SJSA1 (cell line): ENCODE measurements at regions not wholly inside any gene's neighbourhood (a gene's known extent, or its start where the extent isn't known, plus 50 kb on each side); places are given as distances from the start of the nearest gene placed in this dataset.

ENCODE experiments used
- DNase-seq, 2 experiments: peaks; one replicate each; pipeline ENCODE4 v3.0.0-alpha.2; 2015 to 2020; ENCODE audit warnings: low spot score in 2 of 2, low read depth in 1 of 2
- H3K27ac ChIP-seq: fragments of 250-450 bp; sonication (Bioruptor Pico); 2 replicates; pipeline ENCODE4 v1.5.1; 2020; ENCODE audit warnings: mild to moderate bottlenecking, moderate library complexity
- H3K27me3 ChIP-seq: fragments of 250-450 bp; sonication (Bioruptor Pico); replicated peaks from 2 replicates; pipeline ENCODE4 v1.5.1; 2020; ENCODE audit warnings: mild to moderate bottlenecking, moderate library complexity
- H3K36me3 ChIP-seq: fragments of 250-450 bp; sonication (Bioruptor Pico); 2 replicates; pipeline ENCODE4 v1.5.1; 2020; ENCODE audit warnings: mild to moderate bottlenecking
- H3K4me1 ChIP-seq: fragments of 250-450 bp; sonication (Bioruptor Pico); replicated peaks from 2 replicates; pipeline ENCODE4 v1.6.1; 2021; ENCODE audit warnings: mild to moderate bottlenecking
- H3K4me3 ChIP-seq: fragments of 250-450 bp; sonication (Bioruptor Pico); 2 replicates; pipeline ENCODE4 v1.5.1; 2020; ENCODE audit warnings: mild to moderate bottlenecking
- H3K9me3 ChIP-seq: fragments of 250-450 bp; sonication (Bioruptor Pico); replicated peaks from 2 replicates; pipeline ENCODE4 v1.5.1; 2020; ENCODE audit warnings: mild to moderate bottlenecking

GRCh38 chr9:126159430-126160060 is 167.1 kb upstream of the MVB12B start:
- no peak for DNase-seq
- no peaks in the 10 kb centered on the region; the same call in 1 of the 2 replicates for H3K27me3 ChIP-seq
- no peaks in the 10 kb centered on the region for H3K4me1 ChIP-seq
- no peak overlapping the region for H3K27ac ChIP-seq
- H3K36me3 ChIP-seq, result no peaks in the 10 kb centered on the region
- no peak overlapping the region for H3K4me3 ChIP-seq
- H3K9me3 ChIP-seq, result no peaks in the 10 kb centered on the region

DNA sequence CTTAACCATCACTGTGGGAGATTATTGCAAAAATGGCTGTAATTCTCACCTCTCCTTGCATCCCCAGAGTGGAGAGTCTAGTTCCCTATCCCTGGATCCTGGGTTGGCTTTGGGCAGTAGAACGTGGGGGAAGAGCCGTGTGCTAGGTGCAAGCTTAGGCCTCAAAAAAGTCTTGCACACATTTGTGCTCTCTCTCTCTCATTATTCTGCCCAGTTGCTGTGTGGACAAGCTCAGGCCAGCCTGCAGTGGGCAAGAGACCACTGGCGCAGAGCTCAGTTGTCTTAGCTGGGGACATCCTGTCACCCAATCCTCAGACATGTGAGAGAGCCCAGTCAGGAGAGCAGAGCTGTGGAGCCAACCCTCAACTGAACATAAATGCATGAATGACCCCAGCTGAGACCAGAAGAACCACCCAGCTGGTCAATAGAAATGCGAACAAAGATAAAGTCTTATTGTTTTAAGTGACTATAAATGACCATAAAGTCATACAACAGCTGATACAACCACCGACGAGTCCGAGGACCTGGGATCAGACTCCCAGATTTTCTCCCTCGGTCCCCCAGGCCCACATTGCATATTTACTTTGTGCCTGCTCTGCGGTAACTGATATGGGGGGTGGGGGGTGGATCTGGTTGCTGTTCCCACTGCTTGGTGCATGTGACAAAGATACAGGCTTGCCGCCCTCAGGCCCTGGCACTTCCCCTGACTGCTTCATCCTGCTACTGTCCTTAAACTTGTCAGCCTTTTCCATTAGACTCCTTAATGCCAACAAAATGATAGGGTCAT is 166.4 kb upstream of the MVB12B start:
- Histone ChIP-seq H3K36me3 (no peaks in the 10 kb centered on the region), H3K4me1 (no peaks in the 10 kb centered on the region), H3K27me3 (no peaks in the 10 kb centered on the region; the same call in 1 of the 2 replicates), H3K9me3 (no peaks in the 10 kb centered on the region), H3K4me3 (no peak overlapping the region), H3K27ac (no peak overlapping the region)
- DNase-seq, result no peak

GRCh38 chr9:126160854-126161329 is 165.7 kb upstream of the MVB12B start:
- Histone ChIP-seq H3K4me1 (no peaks in the 10 kb centered on the region), H3K4me3 (no peak overlapping the region), H3K27me3 (no peaks in the 10 kb centered on the region; the same call in 1 of the 2 replicates), H3K36me3 (no peaks in the 10 kb centered on the region), H3K27ac (no peak overlapping the region), H3K9me3 (no peaks in the 10 kb centered on the region)
- DNase-seq, result no peak

DNA sequence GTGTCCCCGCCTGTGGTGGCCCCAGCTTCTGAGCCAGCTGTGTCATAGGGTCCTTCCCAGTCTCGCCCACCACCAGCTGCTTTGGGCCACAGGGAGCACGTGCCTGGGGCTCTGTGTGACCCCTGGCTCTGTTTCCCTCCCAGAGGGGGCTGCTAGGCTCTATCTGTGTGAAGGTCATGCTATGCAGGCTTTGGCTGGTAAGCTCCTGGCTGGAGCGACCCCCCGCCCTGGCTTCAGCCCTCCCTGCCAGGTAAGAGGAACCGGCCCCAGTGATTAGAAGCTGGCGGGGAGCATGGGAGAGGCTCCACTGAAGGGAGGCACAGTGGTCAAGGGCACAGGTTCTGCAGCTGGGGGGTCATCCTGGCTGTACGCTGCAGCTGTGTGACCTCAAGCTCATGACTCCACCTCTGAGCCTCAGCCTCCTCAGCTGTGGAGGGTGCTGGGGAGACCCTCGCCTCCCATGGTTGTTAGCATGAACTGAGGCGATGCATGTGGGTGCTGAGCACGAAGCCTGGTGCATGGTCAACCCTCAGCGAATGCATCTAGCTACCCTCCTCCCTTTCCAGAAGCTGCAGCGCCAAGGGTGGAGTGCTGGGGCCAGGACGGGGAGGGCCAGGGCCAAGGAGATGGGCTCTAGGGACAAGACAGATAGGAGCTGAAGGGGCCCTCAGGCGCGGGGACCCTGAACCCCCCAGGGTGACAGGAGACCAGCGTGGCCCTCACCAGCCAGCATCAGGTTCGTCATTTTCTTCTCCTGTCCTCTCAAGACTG is 163.8 kb upstream of the MVB12B start:
- Histone ChIP-seq H3K36me3 (no peaks in the 10 kb centered on the region), H3K27ac (no peak overlapping the region), H3K4me1 (no peaks in the 10 kb centered on the region), H3K9me3 (no peaks in the 10 kb centered on the region), H3K4me3 (no peak overlapping the region), H3K27me3 (peaks cover 7% of the 10 kb centered on the region; the same call in 1 of the 2 replicates)
- DNase-seq, result no peak

DNA sequence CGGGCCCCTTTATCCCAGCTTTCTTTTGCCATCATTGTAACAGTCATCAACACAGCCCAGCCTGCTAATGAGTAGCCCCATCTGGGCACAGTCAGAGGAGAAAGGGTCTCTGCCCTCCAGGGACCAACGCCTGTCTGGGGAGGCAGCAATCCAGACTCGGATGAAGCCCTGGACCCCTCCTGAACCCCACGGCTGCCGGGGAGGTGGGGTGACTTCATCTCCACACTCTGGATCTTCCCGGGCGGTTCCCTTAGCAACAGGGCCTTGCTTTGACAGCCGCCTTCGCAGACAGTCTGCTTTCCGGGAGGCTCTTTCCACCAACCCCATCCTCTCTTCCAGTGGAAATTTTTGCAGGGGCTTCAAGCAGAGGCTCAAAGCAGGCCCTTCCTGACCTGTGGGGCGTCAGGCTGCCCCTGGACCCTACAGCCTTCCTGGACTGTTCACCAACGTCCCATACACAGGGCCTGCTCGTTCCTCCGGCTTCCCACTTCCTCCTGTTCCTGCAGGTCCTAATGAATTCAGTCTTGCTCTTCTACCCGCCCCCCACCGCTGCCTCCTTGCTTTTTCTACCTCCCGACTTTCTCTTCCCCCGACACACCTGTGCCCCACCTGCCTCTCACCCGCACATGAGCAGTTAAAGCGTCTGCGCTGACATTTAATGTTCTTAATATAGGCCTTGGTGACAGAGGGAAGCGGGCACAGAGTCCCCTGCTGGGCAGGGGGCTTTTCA is 161.7 kb upstream of the MVB12B start:
- no peak for DNase-seq
- Histone ChIP-seq H3K27me3 (peaks cover 9% of the 10 kb centered on the region; the same call in 1 of the 2 replicates), H3K4me3 (no peak overlapping the region), H3K4me1 (no peaks in the 10 kb centered on the region), H3K27ac (no peak overlapping the region), H3K9me3 (no peaks in the 10 kb centered on the region; the same call in 1 of the 2 replicates), H3K36me3 (no peaks in the 10 kb centered on the region)

GRCh38 chr9:126165755-126166154 is 160.9 kb upstream of the MVB12B start:
- no peaks in the 10 kb centered on the region for H3K36me3 ChIP-seq

DNA sequence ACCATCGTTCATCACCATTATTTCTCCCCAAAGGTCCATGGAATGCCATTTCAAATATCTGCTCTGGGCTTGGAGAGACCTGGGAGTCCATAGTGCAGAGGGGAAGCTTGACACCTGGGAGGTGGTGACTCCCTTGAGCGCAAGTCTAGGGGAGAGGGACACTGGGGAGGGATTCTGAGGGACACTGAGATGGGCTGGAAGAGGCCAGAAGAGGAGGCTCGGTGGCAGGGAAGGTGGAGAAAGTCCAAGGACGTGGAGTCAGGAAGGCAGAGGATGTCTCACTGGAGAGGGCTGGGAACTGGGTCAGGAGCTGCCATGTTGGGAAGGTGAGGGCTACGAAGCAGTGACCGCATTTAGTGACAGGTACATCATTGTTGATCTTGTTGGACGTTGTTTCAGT is 160.3 kb upstream of the MVB12B start:
- H3K9me3 ChIP-seq, result no peaks in the 10 kb centered on the region; the same call in 1 of the 2 replicates
- no peaks in the 10 kb centered on the region for H3K36me3 ChIP-seq
- H3K4me3 ChIP-seq, result no peak overlapping the region
- peaks cover 9% of the 10 kb centered on the region; the same call in 1 of the 2 replicates for H3K27me3 ChIP-seq
- H3K4me1 ChIP-seq, result no peaks in the 10 kb centered on the region
- H3K27ac ChIP-seq, result no peak overlapping the region
- no peak for DNase-seq

More at GRCh38 chr9:126165755-126166154, 160.9 kb upstream of the MVB12B start:
- Histone ChIP-seq H3K27ac (no peak overlapping the region), H3K4me3 (no peak overlapping the region), H3K27me3 (peaks cover 9% of the 10 kb centered on the region; the same call in 1 of the 2 replicates), H3K4me1 (no peaks in the 10 kb centered on the region), H3K9me3 (no peaks in the 10 kb centered on the region; the same call in 1 of the 2 replicates)
- no peak for DNase-seq

DNA sequence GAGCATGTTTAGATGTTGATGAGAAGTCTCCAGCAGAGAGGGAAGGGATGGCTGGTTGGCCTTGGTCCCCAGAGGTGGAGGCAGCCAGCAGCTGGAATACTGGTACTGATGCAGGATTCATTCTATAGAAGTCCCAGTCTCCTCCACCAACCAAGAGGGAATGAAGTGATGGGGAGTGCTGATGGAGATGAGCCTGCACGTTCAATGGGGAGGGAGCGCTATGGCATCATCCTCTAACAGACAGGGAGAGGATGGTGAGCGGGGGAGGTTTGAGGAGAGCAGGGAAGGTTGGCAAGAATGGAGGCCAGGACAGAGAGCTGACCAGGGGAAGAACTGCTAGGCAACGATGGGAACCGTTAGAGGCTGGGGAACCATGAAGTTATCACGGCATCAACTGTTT is 159.8 kb upstream of the MVB12B start:
- H3K27ac ChIP-seq, result no peak overlapping the region
- H3K36me3 ChIP-seq, result no peaks in the 10 kb centered on the region
- DNase-seq, result no peak
- peaks cover 9% of the 10 kb centered on the region; the same call in 1 of the 2 replicates for H3K27me3 ChIP-seq
- H3K4me3 ChIP-seq, result no peak overlapping the region
- no peaks in the 10 kb centered on the region; the same call in 1 of the 2 replicates for H3K9me3 ChIP-seq
- no peaks in the 10 kb centered on the region for H3K4me1 ChIP-seq

DNA sequence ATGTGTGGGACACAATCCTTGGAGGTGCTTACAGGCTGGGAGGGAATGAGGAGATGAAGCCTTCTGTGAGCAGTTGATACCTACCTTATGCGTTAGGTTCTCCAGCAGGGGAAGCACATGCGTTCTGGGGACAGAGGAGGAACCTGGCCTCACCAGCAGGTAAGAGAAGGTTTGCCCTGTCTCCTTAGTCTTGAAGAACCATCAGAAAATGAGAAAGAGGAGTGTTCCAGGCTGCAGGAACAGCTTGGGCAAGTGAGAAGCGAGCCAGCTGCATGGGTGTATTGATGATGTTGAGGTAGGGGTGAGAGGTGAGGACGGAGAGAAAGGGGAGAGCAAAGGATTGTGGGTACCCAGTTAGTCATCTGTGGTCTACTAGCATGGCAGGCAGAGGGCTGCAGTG is 156.9 kb upstream of the MVB12B start:
- no peak overlapping the region for H3K27ac ChIP-seq
- H3K27me3 ChIP-seq, result peaks cover 9% of the 10 kb centered on the region; the same call in 1 of the 2 replicates
- no peak overlapping the region for H3K4me3 ChIP-seq
- no peaks in the 10 kb centered on the region for H3K36me3 ChIP-seq
- no peaks in the 10 kb centered on the region; the same call in 1 of the 2 replicates for H3K9me3 ChIP-seq
- no peaks in the 10 kb centered on the region for H3K4me1 ChIP-seq
- no peak for DNase-seq

GRCh38 chr9:126170286-126170823 is 156.3 kb upstream of the MVB12B start:
- peaks cover 9% of the 10 kb centered on the region; the same call in 1 of the 2 replicates for H3K27me3 ChIP-seq
- H3K27ac ChIP-seq, result no peak overlapping the region
- no peak for DNase-seq
- H3K9me3 ChIP-seq, result no peaks in the 10 kb centered on the region; the same call in 1 of the 2 replicates
- H3K36me3 ChIP-seq, result no peaks in the 10 kb centered on the region
- H3K4me3 ChIP-seq, result no peak overlapping the region
- no peaks in the 10 kb centered on the region for H3K4me1 ChIP-seq

DNA sequence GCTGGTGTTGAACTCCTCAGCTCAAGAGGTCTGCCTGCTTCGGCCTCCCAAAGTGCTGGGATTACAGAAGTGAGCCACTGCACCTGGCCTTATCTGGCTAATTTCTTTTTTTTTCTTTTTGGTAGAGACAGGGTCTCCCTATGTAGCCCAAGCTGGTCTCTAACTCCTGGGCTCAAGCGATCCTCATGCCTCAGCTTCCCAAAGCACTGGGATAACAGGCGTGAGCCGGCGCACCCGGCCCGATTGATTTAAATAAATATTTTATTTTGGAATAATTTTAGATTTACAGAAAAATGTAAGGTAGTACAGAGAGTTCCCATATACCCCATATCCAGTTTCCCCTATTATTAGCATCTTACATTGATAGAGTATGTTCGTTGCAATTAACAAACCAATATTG is 155.0 kb upstream of the MVB12B start:
- Histone ChIP-seq H3K27me3 (peaks cover 9% of the 10 kb centered on the region; the same call in 1 of the 2 replicates), H3K27ac (no peak overlapping the region), H3K4me1 (no peaks in the 10 kb centered on the region), H3K36me3 (no peaks in the 10 kb centered on the region), H3K9me3 (no peaks in the 10 kb centered on the region; the same call in 1 of the 2 replicates), H3K4me3 (no peak overlapping the region)
- DNase-seq, result no peak

GRCh38 chr9:126173401-126173800 is 153.2 kb upstream of the MVB12B start:
- no peaks in the 10 kb centered on the region for H3K4me1 ChIP-seq
- H3K9me3 ChIP-seq, result no peaks in the 10 kb centered on the region; the same call in 1 of the 2 replicates
- no peaks in the 10 kb centered on the region; the same call in 1 of the 2 replicates for H3K27me3 ChIP-seq
- DNase-seq, result no peak
- no peaks in the 10 kb centered on the region for H3K36me3 ChIP-seq
- H3K27ac ChIP-seq, result no peak overlapping the region
- H3K4me3 ChIP-seq, result no peak overlapping the region

DNA sequence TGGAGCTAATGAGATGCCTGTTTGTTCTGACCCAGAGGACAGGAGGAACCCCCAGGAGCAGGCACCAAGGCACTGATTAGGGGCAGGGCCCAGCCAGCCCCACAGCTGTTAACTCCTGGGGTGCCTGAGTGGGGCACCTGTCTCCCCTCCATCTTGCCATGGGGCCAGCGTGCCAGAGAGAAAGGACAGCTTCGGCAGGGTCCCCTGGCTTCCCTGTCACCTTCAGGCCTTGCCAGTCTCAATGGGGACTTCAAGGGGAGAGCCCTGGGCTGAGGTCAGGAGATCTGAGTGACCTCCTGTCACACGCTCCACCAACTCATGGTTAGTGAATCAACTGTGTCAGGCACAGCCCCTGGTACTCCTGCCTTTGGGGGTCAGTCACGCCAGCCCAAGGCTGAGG is 152.7 kb upstream of the MVB12B start:
- DNase-seq, result no peak

More for the DNA sequence above, 152.7 kb upstream of the MVB12B start:
- no peak overlapping the region for H3K27ac ChIP-seq
- no peak overlapping the region for H3K4me3 ChIP-seq
- H3K27me3 ChIP-seq, result no peaks in the 10 kb centered on the region
- no peaks in the 10 kb centered on the region for H3K36me3 ChIP-seq
- no peaks in the 10 kb centered on the region; the same call in 1 of the 2 replicates for H3K9me3 ChIP-seq
- H3K4me1 ChIP-seq, result no peaks in the 10 kb centered on the region
